ENCODE measurements at regions not wholly inside any gene's neighbourhood (a gene's known extent, or its start where the extent isn't known, plus 50 kb on each side); places are given as distances from the start of the nearest gene placed in this dataset.
"Not testable (repeated sequence)": the region's sequence is repeated elsewhere in the genome, so short reads cannot be mapped to it uniquely, and the experiment has no call there.

- DNase-seq (ENCODE audit: low read depth): peak; percentile 10
- H3K4me3 ChIP-seq (replicated peaks; ENCODE audit: low read depth, low read length): no peak overlapping the region
- TF ChIP-seq CTCF (IDR thresholded peaks at IDR 0.05; ENCODE audit: low read length, missing control alignments): peak; percentile 11
Observed at GRCh38 chr14:38605193-38606114, 349.6 kb upstream of the CLEC14A start.

GRCh38 chr14:38600572-38600971 is 344.7 kb upstream of the CLEC14A start:
- DNase-seq (ENCODE audit: low read depth): peak; percentile 77
- H3K4me3 ChIP-seq (replicated peaks; ENCODE audit: low read depth, low read length): not testable (repeated sequence)
- TF ChIP-seq CTCF (IDR thresholded peaks at IDR 0.05; ENCODE audit: low read length, missing control alignments): peak; percentile 55

DNA sequence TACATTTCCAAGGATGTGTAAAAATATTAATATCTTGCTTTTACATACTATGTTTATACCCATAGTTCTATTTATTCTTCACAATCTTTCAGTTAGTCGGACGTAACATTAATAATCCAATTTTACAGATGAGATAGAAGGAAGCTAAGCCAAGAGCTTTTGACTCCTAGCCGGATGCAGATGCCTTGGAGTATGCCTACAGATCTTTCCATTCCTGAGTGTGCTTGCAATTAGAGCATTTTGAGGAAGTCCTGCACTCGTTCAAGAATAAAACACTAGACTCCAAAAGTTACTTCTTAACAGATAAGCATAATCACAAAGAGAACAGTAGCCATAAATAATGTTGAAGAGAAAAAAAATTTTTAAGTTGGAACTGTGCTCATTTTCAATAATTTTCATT is 337.6 kb upstream of the CLEC14A start:
- no peak for TF ChIP-seq CTCF (IDR thresholded peaks at IDR 0.05; ENCODE audit: low read length, missing control alignments)
- H3K4me3 ChIP-seq (replicated peaks; ENCODE audit: low read depth, low read length): no peak overlapping the region
- no peak for DNase-seq (ENCODE audit: low read depth)

- no peak for DNase-seq (ENCODE audit: low read depth)
- H3K4me3 ChIP-seq (replicated peaks; ENCODE audit: low read depth, low read length): no peak overlapping the region
- no peak for TF ChIP-seq CTCF (IDR thresholded peaks at IDR 0.05; ENCODE audit: low read length, missing control alignments)
Observed at GRCh38 chr14:38592764-38593442, 337.0 kb upstream of the CLEC14A start.

DNA sequence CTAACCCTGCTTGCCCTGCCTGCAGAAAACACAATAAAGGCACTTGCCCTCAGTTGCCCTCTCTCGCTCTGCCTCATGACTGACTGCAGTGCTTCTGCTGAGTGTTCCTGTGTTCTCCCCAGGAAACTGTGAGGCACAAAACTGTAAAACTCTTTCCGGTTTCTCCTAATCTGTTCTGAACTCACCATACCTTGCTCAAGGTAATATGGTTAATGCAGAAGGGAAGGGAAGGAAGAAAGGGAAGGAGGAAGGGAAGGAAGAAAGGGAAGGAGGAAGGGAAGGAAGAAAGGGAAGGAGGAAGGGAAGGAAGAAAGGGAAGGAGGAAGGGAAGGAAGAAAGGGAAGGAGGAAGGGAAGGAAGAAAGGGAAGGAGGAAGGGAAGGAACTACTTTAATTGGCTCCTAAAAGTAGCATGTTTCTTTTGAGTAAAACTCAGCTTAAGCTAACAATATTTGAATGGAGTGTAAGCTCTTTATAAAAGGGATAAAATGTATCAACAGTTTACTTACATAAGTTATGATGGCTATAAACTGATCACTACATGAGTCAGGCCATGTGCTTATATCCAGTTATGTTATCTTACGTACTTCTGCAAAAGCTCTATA is 334.0 kb upstream of the CLEC14A start:
- DNase-seq (ENCODE audit: low read depth): no peak

DNA sequence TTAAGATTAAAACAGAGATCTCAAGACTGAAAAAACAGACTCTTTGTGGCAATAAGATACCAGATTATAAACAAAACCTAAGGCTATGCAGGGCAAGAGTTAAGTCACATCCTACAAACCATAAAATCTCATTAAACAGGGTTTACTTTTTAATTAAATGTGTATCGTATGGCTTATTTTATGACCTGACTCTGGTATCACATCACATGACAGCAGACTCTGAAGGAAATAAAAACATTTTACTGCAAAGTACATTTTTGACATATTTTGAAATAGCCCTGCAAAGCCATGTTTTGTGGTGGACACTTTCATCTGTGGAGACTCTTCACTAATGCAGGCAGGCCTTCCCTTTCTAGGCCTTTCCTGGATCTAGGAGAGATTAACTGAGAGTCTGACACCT is 327.6 kb upstream of the CLEC14A start:
- TF ChIP-seq CTCF (IDR thresholded peaks at IDR 0.05; ENCODE audit: low read length, missing control alignments): no peak

More for the DNA sequence above, 334.0 kb upstream of the CLEC14A start:
- H3K4me3 ChIP-seq (replicated peaks; ENCODE audit: low read depth, low read length): no peak overlapping the region
- TF ChIP-seq CTCF (IDR thresholded peaks at IDR 0.05; ENCODE audit: low read length, missing control alignments): no peak

More for the DNA sequence above, 327.6 kb upstream of the CLEC14A start:
- no peak for DNase-seq (ENCODE audit: low read depth)
- no peak overlapping the region for H3K4me3 ChIP-seq (replicated peaks; ENCODE audit: low read depth, low read length)

Measured in fibroblast of pulmonary artery (primary cell).